Rectal smooth muscle tissue (tissue), 1 donor: ENCODE measurements at regions not wholly inside any gene's neighbourhood (a gene's known extent, or its start where the extent isn't known, plus 50 kb on each side); places are given as distances from the start of the nearest gene placed in this dataset.

ENCODE experiments used
- H3K27ac ChIP-seq: one replicate; pipeline ENCODE4 v1.7.0; 2013; ENCODE audit warnings: low read depth, low read length, inconsistent platforms
- H3K27me3 ChIP-seq: one replicate; pipeline ENCODE4 v1.7.0; 2013; ENCODE audit warnings: low read length; ENCODE audit not compliant: control insufficient read depth, insufficient read depth
- H3K36me3 ChIP-seq: one replicate; pipeline ENCODE4 v1.7.0; 2013; ENCODE audit warnings: low read length; ENCODE audit not compliant: control insufficient read depth, insufficient read depth
- H3K4me1 ChIP-seq: one replicate; pipeline ENCODE4 v1.7.0; 2013; ENCODE audit warnings: low read length; ENCODE audit not compliant: control insufficient read depth, insufficient read depth
- H3K4me3 ChIP-seq: one replicate; pipeline ENCODE4 v1.7.0; 2013; ENCODE audit warnings: low read length
- H3K9ac ChIP-seq: one replicate; pipeline ENCODE4 v1.7.0; 2013; ENCODE audit warnings: low read length

DNA sequence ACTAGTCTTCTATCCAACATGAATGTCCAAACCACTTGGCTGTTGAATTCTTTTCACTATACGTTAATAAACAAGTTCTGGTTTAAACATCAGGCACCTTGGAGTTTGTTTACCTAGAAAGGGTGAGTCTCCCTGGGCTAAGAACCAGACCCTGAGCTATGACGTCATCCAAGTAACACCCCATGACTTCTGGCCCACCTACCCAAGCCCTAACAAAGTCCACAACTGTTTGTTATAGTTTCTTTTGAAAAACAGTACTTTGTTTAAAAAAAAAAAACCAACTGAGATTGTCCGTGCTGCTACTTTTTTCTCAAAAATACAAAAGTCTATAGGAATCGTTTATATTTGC lies 146.9 kb upstream of the BEND6 start:
- H3K9ac ChIP-seq, result no peak overlapping the region
- no peaks in the 10 kb centered on the region for H3K36me3 ChIP-seq
- no peaks in the 10 kb centered on the region for H3K27me3 ChIP-seq
- H3K4me3 ChIP-seq, result no peak overlapping the region
- no peak overlapping the region for H3K27ac ChIP-seq
- peaks cover 6% of the 10 kb centered on the region for H3K4me1 ChIP-seq

DNA sequence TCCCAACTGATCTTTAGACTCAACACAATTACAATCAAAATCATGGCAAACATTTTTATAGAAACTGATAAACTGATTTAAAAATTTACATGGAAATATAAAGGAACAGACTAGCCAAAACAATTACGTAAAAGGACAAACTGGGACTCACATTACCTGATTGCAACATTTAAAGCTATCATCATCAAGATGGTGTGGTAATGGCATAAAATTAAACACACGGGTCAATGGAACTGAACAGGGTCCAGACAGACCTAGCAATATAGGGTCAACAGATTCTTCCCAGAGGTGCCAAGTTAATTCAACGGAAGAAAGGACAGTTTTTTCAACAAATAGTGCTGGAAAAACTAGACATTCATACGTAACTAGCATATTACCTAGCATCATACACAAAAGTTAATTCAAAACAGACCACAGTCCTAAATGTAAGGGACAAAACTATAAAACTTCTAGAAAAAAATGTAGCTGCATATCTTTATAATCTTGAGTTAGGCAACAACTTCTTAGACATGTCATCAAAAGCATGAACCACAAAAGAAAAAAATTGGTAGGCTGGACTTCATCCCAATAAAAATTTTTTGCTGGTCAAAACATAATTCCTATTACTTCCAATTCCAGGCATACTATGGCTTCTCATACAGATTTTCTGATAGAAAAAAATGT lies 147.4 kb upstream of the BEND6 start:
- H3K27ac ChIP-seq, result no peak overlapping the region
- no peak overlapping the region for H3K9ac ChIP-seq
- H3K27me3 ChIP-seq, result no peaks in the 10 kb centered on the region
- H3K4me1 ChIP-seq, result peaks cover 6% of the 10 kb centered on the region
- no peaks in the 10 kb centered on the region for H3K36me3 ChIP-seq
- no peak overlapping the region for H3K4me3 ChIP-seq

DNA sequence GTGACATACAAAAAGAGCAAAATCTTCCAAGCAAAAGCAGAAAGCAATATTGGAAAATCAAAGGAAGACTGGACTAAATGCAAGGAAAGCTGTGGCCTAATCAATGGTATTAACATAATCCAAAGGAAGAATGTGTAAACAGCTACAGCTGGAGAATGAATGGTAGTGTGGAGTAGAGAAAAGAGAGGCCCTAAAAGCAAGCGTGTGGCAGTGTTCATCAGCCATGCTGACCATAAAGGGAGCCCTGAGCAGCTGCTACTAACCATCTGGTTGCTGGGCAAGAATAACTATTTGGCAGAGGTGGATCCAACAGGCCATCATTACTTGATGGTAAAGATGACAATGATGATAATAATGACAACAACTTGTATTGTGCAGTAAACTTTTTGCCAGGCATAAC lies 148.5 kb upstream of the BEND6 start:
- H3K27ac ChIP-seq, result no peak overlapping the region
- peaks cover 6% of the 10 kb centered on the region for H3K4me1 ChIP-seq
- H3K9ac ChIP-seq, result no peak overlapping the region
- no peaks in the 10 kb centered on the region for H3K36me3 ChIP-seq
- H3K4me3 ChIP-seq, result no peak overlapping the region
- no peaks in the 10 kb centered on the region for H3K27me3 ChIP-seq

DNA sequence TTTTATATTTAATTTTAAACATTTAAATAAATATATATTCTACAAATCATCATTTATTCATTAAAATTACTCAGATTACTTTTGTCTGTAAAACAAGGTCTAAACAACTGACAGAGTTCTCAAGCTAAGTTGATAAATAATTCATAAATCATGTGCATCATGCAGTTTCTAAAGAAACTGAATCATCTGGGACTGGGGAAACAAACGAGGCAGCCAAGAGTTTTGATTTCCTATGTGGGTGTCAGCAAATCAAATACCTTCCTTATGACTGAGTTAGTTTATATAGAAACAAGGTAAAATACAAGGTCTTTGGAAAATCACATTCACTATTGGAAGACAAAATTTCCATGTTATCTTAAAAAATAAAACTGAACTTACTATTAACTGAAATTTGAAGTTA lies 149.9 kb upstream of the BEND6 start:
- no peak overlapping the region for H3K9ac ChIP-seq
- H3K4me3 ChIP-seq, result no peak overlapping the region
- no peaks in the 10 kb centered on the region for H3K27me3 ChIP-seq
- no peak overlapping the region for H3K27ac ChIP-seq
- peaks cover 6% of the 10 kb centered on the region for H3K4me1 ChIP-seq
- no peaks in the 10 kb centered on the region for H3K36me3 ChIP-seq

DNA sequence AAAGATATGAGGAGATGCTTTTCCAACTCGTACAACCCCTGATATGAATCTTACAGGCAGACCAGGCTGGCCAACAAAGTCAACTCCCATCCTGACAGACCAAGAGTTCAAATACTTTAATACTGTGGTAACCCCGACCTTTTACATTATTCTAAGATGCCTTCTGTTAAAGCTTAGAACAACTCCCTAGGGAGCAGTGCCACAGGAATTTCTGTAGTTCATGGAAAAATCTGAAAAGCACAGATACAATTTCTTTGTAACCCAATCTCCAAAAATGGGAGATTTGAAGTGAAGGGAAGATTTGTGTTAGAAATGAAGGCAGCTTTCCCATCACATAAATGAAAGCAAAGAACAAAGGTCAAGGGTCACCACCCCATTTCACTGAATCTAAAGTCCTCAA lies 151.3 kb upstream of the BEND6 start:
- Histone ChIP-seq H3K4me1 (peaks cover 1% of the 10 kb centered on the region), H3K27ac (no peak overlapping the region), H3K9ac (no peak overlapping the region), H3K27me3 (no peaks in the 10 kb centered on the region), H3K36me3 (no peaks in the 10 kb centered on the region), H3K4me3 (no peak overlapping the region)

DNA sequence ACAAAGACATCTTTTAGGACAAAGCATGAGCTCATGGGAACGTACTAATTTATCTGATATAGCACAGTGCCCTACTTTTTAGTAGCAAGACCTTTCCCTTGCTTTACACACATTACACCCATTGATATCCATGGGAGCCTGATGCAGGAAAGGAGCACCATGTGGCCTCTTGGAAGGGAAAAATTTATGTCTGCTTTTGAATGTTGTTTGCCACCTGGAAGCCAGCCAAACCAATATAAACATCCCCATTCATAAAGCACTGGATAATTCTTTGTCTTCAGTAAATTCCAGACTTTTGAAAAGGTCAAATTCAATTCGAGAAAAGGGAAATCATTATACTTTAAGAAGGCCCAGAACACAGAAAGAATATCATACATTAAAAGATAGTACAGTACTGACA lies 152.3 kb upstream of the BEND6 start:
- Histone ChIP-seq H3K4me3 (no peak overlapping the region), H3K4me1 (no peaks in the 10 kb centered on the region), H3K27ac (no peak overlapping the region), H3K9ac (no peak overlapping the region), H3K27me3 (no peaks in the 10 kb centered on the region), H3K36me3 (no peaks in the 10 kb centered on the region)

DNA sequence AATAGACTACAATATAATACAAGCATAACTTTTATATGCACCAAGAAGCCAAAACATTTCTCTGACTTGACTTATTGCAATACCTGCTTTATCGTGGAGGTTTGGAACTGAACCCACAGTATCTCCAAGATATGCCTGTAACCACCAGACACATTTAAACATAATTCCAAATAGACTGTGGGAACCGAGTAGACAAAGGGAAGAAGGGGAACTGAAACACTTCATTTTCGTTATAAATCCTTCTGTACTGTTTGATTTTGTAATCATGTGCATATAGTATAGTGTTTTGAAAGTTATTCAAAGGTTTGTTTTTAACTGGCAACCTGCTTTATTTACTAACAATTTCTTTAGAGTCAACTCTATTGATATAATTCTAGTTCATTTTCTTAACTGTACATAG lies 154.9 kb upstream of the BEND6 start:
- Histone ChIP-seq H3K27ac (no peak overlapping the region), H3K4me3 (no peak overlapping the region), H3K4me1 (peaks cover 6% of the 10 kb centered on the region), H3K36me3 (no peaks in the 10 kb centered on the region), H3K27me3 (no peaks in the 10 kb centered on the region), H3K9ac (no peak overlapping the region)

DNA sequence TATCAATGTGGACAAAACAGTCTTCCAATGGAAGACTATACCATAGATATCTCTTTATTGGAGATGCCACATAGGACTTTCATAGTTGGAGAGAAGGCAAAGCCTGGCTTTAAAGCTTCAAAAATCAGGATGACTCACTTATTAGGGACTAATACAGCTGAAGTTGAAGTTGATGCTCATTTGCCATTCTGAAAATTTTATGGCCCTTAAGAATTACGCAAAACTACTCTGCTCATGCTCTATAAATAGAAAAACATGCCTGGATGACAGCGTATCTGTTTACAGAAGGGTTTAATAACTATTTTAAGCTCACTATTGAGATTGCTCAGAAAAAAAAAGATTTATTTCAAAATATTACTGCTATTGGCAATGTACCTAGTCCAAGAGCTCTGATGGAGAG lies 155.5 kb upstream of the DST start:
- H3K9ac ChIP-seq, result no peak overlapping the region
- no peak overlapping the region for H3K27ac ChIP-seq
- no peak overlapping the region for H3K4me3 ChIP-seq
- no peaks in the 10 kb centered on the region for H3K36me3 ChIP-seq
- H3K4me1 ChIP-seq, result peaks cover 6% of the 10 kb centered on the region
- no peaks in the 10 kb centered on the region for H3K27me3 ChIP-seq

DNA sequence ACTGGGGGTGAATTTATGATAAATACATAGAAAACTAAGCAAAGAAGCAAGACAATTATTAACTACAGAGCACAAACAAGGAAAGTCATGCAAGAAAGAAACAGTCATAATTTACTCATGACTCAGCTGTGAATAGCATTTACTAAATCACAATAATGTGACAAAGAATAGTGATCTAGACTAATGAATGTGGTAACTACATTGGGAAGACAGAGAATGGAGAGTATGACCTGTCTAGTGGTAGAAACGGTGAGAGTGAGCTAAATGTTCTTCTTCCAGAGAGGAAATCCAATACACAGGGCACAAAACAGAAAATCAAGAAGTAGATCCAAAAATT lies 153.5 kb upstream of the DST start:
- H3K36me3 ChIP-seq, result no peaks in the 10 kb centered on the region
- no peaks in the 10 kb centered on the region for H3K27me3 ChIP-seq
- H3K4me1 ChIP-seq, result peaks cover 6% of the 10 kb centered on the region
- H3K27ac ChIP-seq, result no peak overlapping the region
- H3K4me3 ChIP-seq, result no peak overlapping the region
- H3K9ac ChIP-seq, result no peak overlapping the region

DNA sequence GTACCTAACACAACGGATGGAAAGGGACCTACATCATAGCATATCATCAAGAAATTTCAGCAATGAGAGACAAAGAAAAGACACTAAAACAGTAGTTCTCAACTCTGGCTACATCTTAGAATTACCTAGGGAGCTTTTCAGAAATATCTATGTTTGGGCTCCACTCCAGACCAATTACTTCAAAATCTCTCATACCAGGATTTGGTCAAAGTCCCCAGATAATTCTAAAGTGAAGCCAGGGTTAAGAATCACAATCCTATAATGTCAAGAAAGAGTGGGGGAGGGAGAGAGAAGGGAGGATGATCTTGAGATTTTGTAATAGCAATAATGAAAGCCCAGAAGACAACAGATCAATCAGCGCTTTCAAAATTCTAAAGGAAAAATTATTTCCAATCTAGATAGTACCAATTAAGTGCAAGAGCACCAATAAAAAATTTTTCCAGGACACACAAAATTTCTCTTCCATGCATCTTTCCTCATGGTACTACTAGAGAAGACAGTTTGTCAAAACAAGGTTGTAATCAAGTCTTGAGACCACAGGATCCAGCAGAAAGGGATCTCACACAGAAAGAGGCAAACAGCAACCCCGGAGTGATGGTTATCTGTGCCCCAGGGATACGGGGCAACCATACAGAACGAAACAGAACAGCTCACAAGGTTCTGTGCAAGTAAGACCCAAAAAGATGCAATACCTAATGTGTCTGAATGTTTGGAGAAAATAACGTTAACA lies 152.9 kb upstream of the DST start:
- Histone ChIP-seq H3K27me3 (no peaks in the 10 kb centered on the region), H3K4me1 (peaks cover 10% of the 10 kb centered on the region), H3K9ac (no peak overlapping the region), H3K4me3 (no peak overlapping the region), H3K36me3 (no peaks in the 10 kb centered on the region), H3K27ac (no peak overlapping the region)

DNA sequence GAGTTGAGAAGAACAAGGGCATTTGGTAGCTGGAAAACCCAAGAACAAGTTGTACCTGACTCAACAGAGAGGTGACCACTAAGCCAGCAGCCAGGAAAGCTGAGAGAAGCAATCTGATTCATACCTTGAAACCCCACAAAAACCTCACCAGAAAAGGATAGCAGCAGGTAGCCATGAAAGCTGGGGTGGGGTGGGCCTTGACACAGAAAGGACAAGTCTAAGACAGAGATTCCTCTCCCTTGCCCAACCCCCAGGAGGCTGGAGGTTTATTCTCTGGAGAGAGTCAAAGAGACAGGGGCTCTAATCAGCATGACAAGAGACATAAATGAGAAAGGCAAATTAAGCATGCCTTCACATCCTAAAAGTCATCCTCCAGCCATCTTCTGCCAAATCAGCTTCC lies 151.7 kb upstream of the DST start:
- no peaks in the 10 kb centered on the region for H3K27me3 ChIP-seq
- H3K4me3 ChIP-seq, result no peak overlapping the region
- H3K9ac ChIP-seq, result no peak overlapping the region
- H3K27ac ChIP-seq, result no peak overlapping the region
- peaks cover 14% of the 10 kb centered on the region for H3K4me1 ChIP-seq
- no peaks in the 10 kb centered on the region for H3K36me3 ChIP-seq

DNA sequence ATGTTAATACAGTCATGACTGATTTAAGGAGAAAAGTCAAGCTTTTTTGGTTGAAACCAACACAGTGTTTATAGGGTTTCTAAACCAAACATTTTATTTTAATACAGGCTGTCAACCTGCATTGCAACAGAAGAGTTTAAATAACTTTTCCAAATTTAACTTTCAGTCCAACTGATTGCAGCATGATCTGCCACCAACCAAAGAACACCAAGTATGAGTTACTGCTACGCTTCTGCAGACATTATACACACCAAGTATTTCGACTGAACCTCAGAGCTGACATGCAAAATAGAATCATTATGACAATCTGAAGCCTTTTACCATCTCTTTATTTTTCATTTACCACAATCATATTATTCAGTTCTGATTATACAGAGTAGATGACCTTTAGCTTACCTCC lies 151.2 kb upstream of the DST start:
- peaks cover 15% of the 10 kb centered on the region for H3K4me1 ChIP-seq
- H3K27me3 ChIP-seq, result no peaks in the 10 kb centered on the region
- H3K36me3 ChIP-seq, result no peaks in the 10 kb centered on the region
- no peak overlapping the region for H3K9ac ChIP-seq
- no peak overlapping the region for H3K27ac ChIP-seq
- H3K4me3 ChIP-seq, result no peak overlapping the region

DNA sequence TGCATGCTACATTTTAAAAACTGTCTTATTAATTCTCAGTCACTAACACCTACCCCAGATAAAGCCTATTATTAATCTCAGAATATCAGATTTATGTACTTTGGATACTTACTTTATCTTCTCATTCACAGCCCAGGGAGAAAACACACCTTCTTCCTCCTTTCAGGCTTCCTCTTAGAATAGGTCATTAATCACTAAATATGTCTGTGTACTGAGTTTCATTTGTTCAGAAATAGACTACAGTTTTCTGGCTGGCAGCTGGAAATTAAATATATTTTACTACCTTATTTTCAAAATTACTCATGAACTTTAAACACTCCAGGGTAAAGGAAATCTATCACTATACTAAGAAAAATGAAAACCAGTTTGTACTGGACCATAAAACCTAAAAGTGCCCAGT lies 147.7 kb upstream of the DST start:
- no peak overlapping the region for H3K4me3 ChIP-seq
- peaks cover 9% of the 10 kb centered on the region for H3K4me1 ChIP-seq
- no peak overlapping the region for H3K27ac ChIP-seq
- no peaks in the 10 kb centered on the region for H3K36me3 ChIP-seq
- H3K27me3 ChIP-seq, result no peaks in the 10 kb centered on the region
- H3K9ac ChIP-seq, result no peak overlapping the region
